ENCODE measurements at regions not wholly inside any gene's neighbourhood (a gene's known extent, or its start where the extent isn't known, plus 50 kb on each side); places are given as distances from the start of the nearest gene placed in this dataset.

DNA sequence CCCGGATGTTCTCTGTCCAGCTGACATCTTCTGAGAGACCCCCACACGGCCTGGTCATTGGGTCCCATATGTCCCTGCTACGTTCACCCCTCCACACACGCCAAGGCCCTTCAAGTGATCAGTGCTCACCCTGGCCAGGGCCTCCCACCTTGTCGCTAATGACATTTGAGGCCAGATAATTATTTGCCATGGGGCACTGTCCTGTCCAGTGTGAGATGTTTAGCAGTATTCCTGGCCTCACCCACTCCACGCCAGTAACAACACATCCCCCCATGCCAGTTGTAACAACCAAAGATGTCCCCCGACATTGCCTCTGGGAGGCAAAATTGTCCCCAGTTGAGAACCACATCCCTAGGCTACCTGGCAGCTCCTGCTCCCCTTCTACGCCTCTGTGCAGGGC lies 49.9 kb upstream of the NANOS1 start:
- Histone ChIP-seq H3K27ac (ENCODE audit: low read depth, low read length) (no peak overlapping the region), H3K4me3 (replicated peaks in 1 of 2; ENCODE audit: low read depth in 1 of 2, low read length in 2 of 2) (no peak overlapping the region), H3K9me3 (ENCODE audit: control insufficient read depth in 1 of 2, insufficient read depth in 1 of 2, low read depth in 1 of 2, low read length in 2 of 2) (no peaks in the 10 kb centered on the region), H3K4me1 (ENCODE audit: control insufficient read depth in 1 of 2, insufficient read depth in 2 of 2, low read length in 2 of 2) (no peaks in the 10 kb centered on the region), H3K36me3 (ENCODE audit: control insufficient read depth in 1 of 2, insufficient read depth in 2 of 2, low read length in 2 of 2) (no peaks in the 10 kb centered on the region), H4K20me1 (ENCODE audit: insufficient read depth) (no peaks in the 10 kb centered on the region), H3K9ac (ENCODE audit: low read length) (no peak overlapping the region), H3K4me2 (ENCODE audit: low read length) (no peak overlapping the region), H3K27me3 (ENCODE audit: insufficient read depth, low read length) (no peaks in the 10 kb centered on the region), H2AFZ (ENCODE audit: low read depth, low read length, poor library complexity, severe bottlenecking) (no peak overlapping the region), H3K79me2 (ENCODE audit: insufficient read depth, low read length) (no peaks in the 10 kb centered on the region), H3K9me2 (ENCODE audit: insufficient read depth) (no peaks in the 10 kb centered on the region)
- ChIA-PET CTCF (no interaction called here), POLR2A (no interaction called here), RAD21 (ENCODE audit: low non-redundant PET in 1 of 2, low total read pairs in 2 of 2, uncharacterized antibody in 2 of 2, unreplicated experiment in 2 of 2) (no interaction called here)
- DNase-seq (ENCODE audit: low read depth, low spot score) (no peak), ATAC-seq (no peak)
- TF ChIP-seq EZH2 (IDR thresholded peaks at IDR 0.05) (no peak), YY1 (IDR thresholded peaks at IDR 0.05; ENCODE audit: extremely low read depth, insufficient replicate concordance, low read depth, low read length) (no peak), EGR1 (IDR thresholded peaks at IDR 0.05; ENCODE audit: low read depth) (no peak), POLR2A (IDR thresholded peaks at IDR 0.05; ENCODE audit: borderline replicate concordance, extremely low read depth, insufficient read depth, insufficient read length) (no peak), ZFX (IDR thresholded peaks at IDR 0.05) (no peak), SRF (IDR thresholded peaks at IDR 0.05; ENCODE audit: low read depth) (no peak), ZNF274 (IDR thresholded peaks at IDR 0.05; ENCODE audit: low read depth, low read length) (no peak), JUND (IDR thresholded peaks at IDR 0.05) (no peak), SIN3A (IDR thresholded peaks at IDR 0.05; ENCODE audit: low read depth) (no peak), ELF1 (IDR thresholded peaks at IDR 0.05; ENCODE audit: borderline replicate concordance, low read depth) (no peak), EZH2phosphoT487 (IDR thresholded peaks at IDR 0.05; ENCODE audit: borderline replicate concordance) (no peak), CBX3 (IDR thresholded peaks at IDR 0.05; ENCODE audit: low read depth) (no peak), RAD21 (IDR thresholded peaks at IDR 0.05; ENCODE audit: low read depth) (no peak), POLR2AphosphoS5 (IDR thresholded peaks at IDR 0.05; ENCODE audit: low read depth, low read length) (no peak), SP1 (IDR thresholded peaks at IDR 0.05; ENCODE audit: low read depth) (no peak)
- TF ChIP-seq, protein P1, sequence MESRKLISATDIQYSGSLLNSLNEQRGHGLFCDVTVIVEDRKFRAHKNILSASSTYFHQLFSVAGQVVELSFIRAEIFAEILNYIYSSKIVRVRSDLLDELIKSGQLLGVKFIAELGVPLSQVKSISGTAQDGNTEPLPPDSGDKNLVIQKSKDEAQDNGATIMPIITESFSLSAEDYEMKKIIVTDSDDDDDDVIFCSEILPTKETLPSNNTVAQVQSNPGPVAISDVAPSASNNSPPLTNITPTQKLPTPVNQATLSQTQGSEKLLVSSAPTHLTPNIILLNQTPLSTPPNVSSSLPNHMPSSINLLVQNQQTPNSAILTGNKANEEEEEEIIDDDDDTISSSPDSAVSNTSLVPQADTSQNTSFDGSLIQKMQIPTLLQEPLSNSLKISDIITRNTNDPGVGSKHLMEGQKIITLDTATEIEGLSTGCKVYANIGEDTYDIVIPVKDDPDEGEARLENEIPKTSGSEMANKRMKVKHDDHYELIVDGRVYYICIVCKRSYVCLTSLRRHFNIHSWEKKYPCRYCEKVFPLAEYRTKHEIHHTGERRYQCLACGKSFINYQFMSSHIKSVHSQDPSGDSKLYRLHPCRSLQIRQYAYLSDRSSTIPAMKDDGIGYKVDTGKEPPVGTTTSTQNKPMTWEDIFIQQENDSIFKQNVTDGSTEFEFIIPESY (IDR thresholded peaks at IDR 0.05; ENCODE audit: extremely low read depth, insufficient replicate concordance, low read length), result no peak
- TF ChIP-seq, protein P2, sequence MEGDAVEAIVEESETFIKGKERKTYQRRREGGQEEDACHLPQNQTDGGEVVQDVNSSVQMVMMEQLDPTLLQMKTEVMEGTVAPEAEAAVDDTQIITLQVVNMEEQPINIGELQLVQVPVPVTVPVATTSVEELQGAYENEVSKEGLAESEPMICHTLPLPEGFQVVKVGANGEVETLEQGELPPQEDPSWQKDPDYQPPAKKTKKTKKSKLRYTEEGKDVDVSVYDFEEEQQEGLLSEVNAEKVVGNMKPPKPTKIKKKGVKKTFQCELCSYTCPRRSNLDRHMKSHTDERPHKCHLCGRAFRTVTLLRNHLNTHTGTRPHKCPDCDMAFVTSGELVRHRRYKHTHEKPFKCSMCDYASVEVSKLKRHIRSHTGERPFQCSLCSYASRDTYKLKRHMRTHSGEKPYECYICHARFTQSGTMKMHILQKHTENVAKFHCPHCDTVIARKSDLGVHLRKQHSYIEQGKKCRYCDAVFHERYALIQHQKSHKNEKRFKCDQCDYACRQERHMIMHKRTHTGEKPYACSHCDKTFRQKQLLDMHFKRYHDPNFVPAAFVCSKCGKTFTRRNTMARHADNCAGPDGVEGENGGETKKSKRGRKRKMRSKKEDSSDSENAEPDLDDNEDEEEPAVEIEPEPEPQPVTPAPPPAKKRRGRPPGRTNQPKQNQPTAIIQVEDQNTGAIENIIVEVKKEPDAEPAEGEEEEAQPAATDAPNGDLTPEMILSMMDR (IDR thresholded peaks at IDR 0.05 in 2 of 3, conservative IDR thresholded peaks at IDR 0.05 in 1 of 3; ENCODE audit: borderline replicate concordance in 1 of 3, insufficient read depth in 1 of 3, low read depth in 2 of 3, low read length in 2 of 3), result no peak
- TF ChIP-seq, protein P3, sequence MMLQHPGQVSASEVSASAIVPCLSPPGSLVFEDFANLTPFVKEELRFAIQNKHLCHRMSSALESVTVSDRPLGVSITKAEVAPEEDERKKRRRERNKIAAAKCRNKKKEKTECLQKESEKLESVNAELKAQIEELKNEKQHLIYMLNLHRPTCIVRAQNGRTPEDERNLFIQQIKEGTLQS (IDR thresholded peaks at IDR 0.05), result no peak
- TF ChIP-seq, protein P4, sequence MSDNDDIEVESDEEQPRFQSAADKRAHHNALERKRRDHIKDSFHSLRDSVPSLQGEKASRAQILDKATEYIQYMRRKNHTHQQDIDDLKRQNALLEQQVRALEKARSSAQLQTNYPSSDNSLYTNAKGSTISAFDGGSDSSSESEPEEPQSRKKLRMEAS (IDR thresholded peaks at IDR 0.05), result no peak
- no TSS peak for BruUV-seq (replicated peaks)
- intact Hi-C loops (cut with micrococcal nuclease), result no loop called here

All from HCT116 (cell line).